Mesenchymal stem cell (in vitro differentiated cells and primary cell): ENCODE measurements at regions not wholly inside any gene's neighbourhood (a gene's known extent, or its start where the extent isn't known, plus 50 kb on each side); places are given as distances from the start of the nearest gene placed in this dataset.
"Not testable (repeated sequence)": the region's sequence is repeated elsewhere in the genome, so short reads cannot be mapped to it uniquely, and the experiment has no call there.

Source experiments
- DNase-seq: peaks from one replicate; pipeline ENCODE4 v3.0.0-alpha.2; 2013
- H2AFZ ChIP-seq: one replicate; pipeline ENCODE4 v1.6.1; 2013; ENCODE audit warnings: low read depth, mild to moderate bottlenecking, control low read depth, inconsistent platforms, low read length, moderate library complexity
- H2AK5ac ChIP-seq: 2 replicates; pipeline ENCODE4 v1.6.1; 2013; ENCODE audit warnings: low read length, moderate library complexity, mild to moderate bottlenecking, inconsistent platforms; ENCODE audit not compliant: severe bottlenecking
- H2BK120ac ChIP-seq: one replicate; pipeline ENCODE4 v1.6.1; 2013; ENCODE audit warnings: low read depth, mild to moderate bottlenecking, inconsistent platforms, low read length, moderate library complexity
- H2BK12ac ChIP-seq, 2 experiments: one replicate each; pipeline ENCODE4 v1.6.1; 2013; ENCODE audit warnings: inconsistent platforms in 2 of 2, low read length in 2 of 2, mild to moderate bottlenecking in 2 of 2, moderate library complexity in 2 of 2, control low read depth in 1 of 2
- H2BK15ac ChIP-seq: one replicate; pipeline ENCODE4 v1.6.1; 2013; ENCODE audit warnings: mild to moderate bottlenecking, low read depth, inconsistent platforms; ENCODE audit not compliant: poor library complexity, severe bottlenecking
- H2BK5ac ChIP-seq: 2 replicates; pipeline ENCODE4 v1.6.1; 2013; ENCODE audit warnings: low read depth, mild to moderate bottlenecking, low read length, control low read depth, inconsistent platforms; ENCODE audit not compliant: poor library complexity, severe bottlenecking
- H3K14ac ChIP-seq, 2 experiments: one replicate each; pipeline ENCODE4 v1.6.1; 2013; ENCODE audit warnings: inconsistent platforms in 2 of 2, low read length in 2 of 2, control low read depth in 1 of 2, mild to moderate bottlenecking in 1 of 2, moderate library complexity in 1 of 2
- H3K18ac ChIP-seq, 2 experiments: one replicate each; pipeline ENCODE4 v1.6.1; 2013; ENCODE audit warnings: inconsistent platforms in 2 of 2, low read length in 2 of 2, control low read depth in 1 of 2, low read depth in 1 of 2, mild to moderate bottlenecking in 1 of 2
- H3K23ac ChIP-seq, 2 experiments: one replicate each; pipeline ENCODE4 v1.6.1; 2013; ENCODE audit warnings: inconsistent platforms in 2 of 2, low read length in 2 of 2, mild to moderate bottlenecking in 2 of 2, moderate library complexity in 2 of 2, control low read depth in 1 of 2
- H3K27ac ChIP-seq: 2 replicates; pipeline ENCODE4 v1.5.1; 2013; ENCODE audit warnings: mild to moderate bottlenecking, moderate library complexity, low read length, control low read depth, inconsistent platforms; ENCODE audit not compliant: poor library complexity, severe bottlenecking
- H3K27me3 ChIP-seq, 2 experiments: 2 replicates each; pipeline versions ENCODE4 v1.6.1 to v1.7.0; 2013; ENCODE audit warnings: low read length in 2 of 2, mild to moderate bottlenecking in 2 of 2, moderate library complexity in 2 of 2, control low read depth in 1 of 2, inconsistent platforms in 1 of 2; ENCODE audit not compliant: control insufficient read depth in 1 of 2, insufficient read depth in 1 of 2
- H3K36me3 ChIP-seq, 2 experiments: 2 replicates each; pipeline versions ENCODE4 v1.6.1 to v1.7.0; 2013; ENCODE audit warnings: low read length in 2 of 2, control low read depth in 1 of 2, inconsistent platforms in 1 of 2, low read depth in 1 of 2, mild to moderate bottlenecking in 1 of 2; ENCODE audit not compliant: insufficient read depth in 2 of 2, control insufficient read depth in 1 of 2
- H3K4ac ChIP-seq, 2 experiments: one replicate each; pipeline ENCODE4 v1.6.1; 2013; ENCODE audit warnings: inconsistent platforms in 2 of 2, low read length in 2 of 2, mild to moderate bottlenecking in 2 of 2, moderate library complexity in 2 of 2, control low read depth in 1 of 2, low read depth in 1 of 2
- H3K4me1 ChIP-seq: 2 replicates; pipeline ENCODE4 v1.6.1; 2013; ENCODE audit warnings: low read depth, low read length, control low read depth; ENCODE audit not compliant: control insufficient read depth, insufficient read depth
- H3K4me2 ChIP-seq: 2 replicates; pipeline ENCODE4 v1.6.1; 2013; ENCODE audit warnings: low read length, mild to moderate bottlenecking, inconsistent platforms; ENCODE audit not compliant: poor library complexity, severe bottlenecking
- H3K4me3 ChIP-seq, 2 experiments: 2 replicates each; pipeline versions ENCODE4 v1.5.1 to v1.7.0; 2013; ENCODE audit warnings: low read length in 2 of 2, mild to moderate bottlenecking in 2 of 2, control low read depth in 1 of 2, low read depth in 1 of 2; ENCODE audit not compliant: insufficient read depth in 1 of 2
- H3K79me1 ChIP-seq: replicated peaks from 2 replicates; pipeline ENCODE4 v1.6.1; 2013; ENCODE audit warnings: mild to moderate bottlenecking, control low read depth, low read length, inconsistent platforms; ENCODE audit not compliant: poor library complexity, severe bottlenecking
- H3K9ac ChIP-seq: 2 replicates; pipeline ENCODE4 v1.7.0; 2013; ENCODE audit warnings: mild to moderate bottlenecking, low read length, moderate library complexity
- H3K9me3 ChIP-seq: 2 replicates; pipeline ENCODE4 v1.7.0; 2013; ENCODE audit warnings: mild to moderate bottlenecking, low read length; ENCODE audit not compliant: control insufficient read depth
- H4K8ac ChIP-seq: one replicate; pipeline ENCODE4 v1.6.1; 2013; ENCODE audit warnings: inconsistent platforms, mild to moderate bottlenecking, low read length, moderate library complexity
- H4K91ac ChIP-seq: one replicate; pipeline ENCODE4 v1.6.1; 2013; ENCODE audit warnings: mild to moderate bottlenecking, low read length, inconsistent platforms
- WGBS: methylation state at CpG from one replicate; pipeline ENCODE4 v1.1.7; 2013; ENCODE audit warnings: mixed read lengths; 5-methylcytosine and 5-hydroxymethylcytosine counted together

DNA sequence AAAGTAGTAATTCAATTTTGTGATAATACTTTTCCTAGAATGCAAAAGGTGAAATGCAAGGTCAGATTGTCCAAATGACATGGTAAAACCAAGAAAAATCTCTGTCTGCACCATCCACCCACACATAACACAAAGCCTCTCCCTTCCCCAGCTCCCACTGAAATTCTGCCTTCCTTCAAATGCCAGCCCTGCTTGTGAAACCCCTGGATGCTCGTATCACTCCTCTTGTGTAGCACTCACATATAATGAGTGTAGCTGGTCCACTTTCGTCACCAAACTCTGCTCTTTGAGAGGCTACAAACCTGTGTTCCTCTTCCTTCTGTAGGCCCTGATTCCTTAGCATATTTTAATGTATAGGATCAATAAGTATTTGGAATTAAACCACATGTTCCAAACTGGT is 123.6 kb upstream of the BEND6 start:
- no peak for DNase-seq
- H3K4ac ChIP-seq, result no peak overlapping the region
- no peak overlapping the region for H2BK5ac ChIP-seq
- H2BK12ac ChIP-seq, result no peak overlapping the region
- H3K36me3 ChIP-seq, result no peaks in the 10 kb centered on the region
- H2BK15ac ChIP-seq, result no peak overlapping the region
- no peak overlapping the region for H4K8ac ChIP-seq
- H2BK120ac ChIP-seq, result no peak overlapping the region
- H3K9ac ChIP-seq, result no peak overlapping the region
- H3K14ac ChIP-seq, result no peak overlapping the region
- 75% methylated on average over 2 of the region's 2 CpGs for WGBS
- H3K79me1 ChIP-seq, result no peaks in the 10 kb centered on the region
- no peaks in the 10 kb centered on the region for H3K27me3 ChIP-seq
- no peak overlapping the region for H2AFZ ChIP-seq
- no peak overlapping the region for H2AK5ac ChIP-seq
- H3K4me2 ChIP-seq, result no peak overlapping the region
- peaks cover 4% of the 10 kb centered on the region for H3K4me1 ChIP-seq
- no peak overlapping the region for H3K27ac ChIP-seq
- no peak overlapping the region for H3K4me3 ChIP-seq
- H3K9me3 ChIP-seq, result no peaks in the 10 kb centered on the region
- H3K23ac ChIP-seq, result no peak overlapping the region
- H3K18ac ChIP-seq, result no peak overlapping the region
- H4K91ac ChIP-seq, result no peak overlapping the region

DNA sequence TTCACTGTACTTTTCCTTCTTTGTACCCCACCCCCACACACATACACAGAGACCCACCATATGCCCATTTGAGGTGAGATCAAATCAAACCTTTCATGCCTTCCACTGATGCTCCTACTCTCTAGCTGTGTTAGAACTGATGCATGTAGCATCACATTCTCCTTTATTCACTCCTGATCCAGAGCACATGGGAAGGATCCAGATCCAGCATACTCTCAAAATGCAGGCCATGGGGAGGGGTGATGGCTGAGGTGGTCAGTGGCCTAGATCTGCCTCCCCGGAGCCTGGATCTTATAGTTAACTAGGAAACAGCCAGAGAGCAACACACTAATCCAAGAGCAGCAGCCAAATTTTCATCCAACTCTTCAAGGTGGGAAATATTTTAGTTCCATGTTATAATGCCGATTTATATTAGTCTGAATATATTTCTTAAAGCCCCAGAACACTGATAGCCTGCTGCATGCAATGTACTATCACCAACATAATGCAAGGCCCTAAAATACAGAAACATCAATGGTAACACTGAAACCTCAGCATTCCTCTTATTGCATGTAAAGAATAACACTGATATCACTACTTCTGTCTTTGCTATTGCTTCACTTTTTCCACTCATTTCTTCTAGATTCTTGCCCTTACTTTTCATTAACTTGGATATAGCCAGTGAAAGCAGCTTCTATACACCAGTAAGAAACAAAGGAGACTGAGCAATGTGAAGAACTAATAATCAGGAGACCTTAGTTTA is 126.8 kb upstream of the BEND6 start:
- Histone ChIP-seq H4K91ac (no peak overlapping the region), H3K4me1 (peaks cover 4% of the 10 kb centered on the region), H2BK15ac (no peak overlapping the region), H3K9ac (no peak overlapping the region), H3K4me3 (no peak overlapping the region), H3K18ac (peak overlapping the region in 1 of 2 experiments; percentile 57), H2AK5ac (no peak overlapping the region), H4K8ac (no peak overlapping the region), H2BK12ac (no peak overlapping the region), H3K14ac (no peak overlapping the region), H2BK5ac (no peak overlapping the region), H3K79me1 (no peaks in the 10 kb centered on the region), H3K36me3 (peaks cover 0 to 7% of the 10 kb centered on the region in 2 experiments), H3K23ac (no peak overlapping the region), H2AFZ (no peak overlapping the region), H3K4ac (no peak overlapping the region), H2BK120ac (no peak overlapping the region), H3K4me2 (no peak overlapping the region), H3K9me3 (no peaks in the 10 kb centered on the region), H3K27ac (no peak overlapping the region), H3K27me3 (no peaks in the 10 kb centered on the region)
- 100% methylated on average over 2 of the region's 2 CpGs for WGBS
- peak; percentile 42 for DNase-seq

DNA sequence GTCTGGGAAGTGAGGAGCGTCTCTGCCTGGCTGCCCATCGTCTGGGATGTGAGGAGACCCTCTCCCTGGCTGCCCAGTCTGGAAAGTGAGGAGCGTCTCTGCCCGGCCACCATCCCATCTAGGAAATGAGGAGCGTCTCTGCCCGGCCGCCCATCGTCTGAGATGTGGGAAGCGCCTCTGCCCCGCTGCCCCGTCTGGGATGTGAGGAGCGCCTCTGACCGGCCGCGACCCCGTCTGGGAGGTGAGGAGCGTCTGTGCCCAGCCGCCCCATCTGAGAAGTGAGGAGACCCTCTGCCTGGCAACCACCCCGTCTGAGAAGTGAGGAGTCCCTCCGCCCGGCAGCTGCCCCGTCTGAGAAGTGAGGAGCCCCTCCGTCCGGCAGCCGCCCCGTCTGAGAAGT is 130.5 kb upstream of the BEND6 start:
- not testable (repeated sequence) for H2BK120ac ChIP-seq, H3K4me3 ChIP-seq

DNA sequence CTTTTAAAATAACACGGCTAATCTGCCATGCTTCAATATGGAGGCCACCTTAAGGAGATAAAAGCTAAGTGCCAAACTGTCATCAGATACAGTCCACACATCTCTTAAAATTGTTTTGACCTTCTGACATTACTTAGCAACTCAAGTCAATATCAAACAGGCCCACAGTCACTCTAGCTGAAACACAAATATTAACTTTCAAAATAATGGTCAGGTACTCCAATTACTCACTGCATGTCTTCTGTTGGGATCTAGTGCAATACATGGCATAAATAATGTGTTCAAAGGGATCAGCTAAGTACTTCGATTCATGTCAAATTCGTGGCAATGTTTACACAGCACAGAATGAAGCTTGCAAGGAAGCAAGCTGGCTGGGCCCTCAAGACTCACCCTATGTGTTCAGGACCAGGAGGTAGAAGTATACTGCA is 133.9 kb upstream of the BEND6 start:
- no peak overlapping the region for H2BK5ac ChIP-seq
- 66% methylated on average over 3 of the region's 3 CpGs for WGBS
- no peak overlapping the region for H2AK5ac ChIP-seq
- H4K91ac ChIP-seq, result no peak overlapping the region
- H3K9ac ChIP-seq, result no peak overlapping the region
- no peak overlapping the region for H3K27ac ChIP-seq
- no peak overlapping the region for H3K4ac ChIP-seq
- H3K4me2 ChIP-seq, result no peak overlapping the region
- H2BK15ac ChIP-seq, result no peak overlapping the region
- DNase-seq, result no peak
- H4K8ac ChIP-seq, result no peak overlapping the region
- no peak overlapping the region for H2AFZ ChIP-seq
- no peak overlapping the region for H2BK12ac ChIP-seq
- H3K4me1 ChIP-seq, result no peaks in the 10 kb centered on the region
- no peak overlapping the region for H3K4me3 ChIP-seq
- H3K27me3 ChIP-seq, result no peaks in the 10 kb centered on the region
- peaks cover 1% of the 10 kb centered on the region for H3K79me1 ChIP-seq
- no peak overlapping the region for H3K14ac ChIP-seq
- H3K9me3 ChIP-seq, result no peaks in the 10 kb centered on the region
- peaks cover 0 to 7% of the 10 kb centered on the region in 2 experiments for H3K36me3 ChIP-seq
- no peak overlapping the region for H3K18ac ChIP-seq
- no peak overlapping the region for H3K23ac ChIP-seq
- no peak overlapping the region for H2BK120ac ChIP-seq

More for the DNA sequence above, 130.5 kb upstream of the BEND6 start:
- not testable (repeated sequence) for H2BK5ac ChIP-seq, H3K14ac ChIP-seq, DNase-seq, H2BK15ac ChIP-seq, H3K4ac ChIP-seq, H3K9me3 ChIP-seq, H3K27ac ChIP-seq, H4K91ac ChIP-seq, H3K9ac ChIP-seq, H3K27me3 ChIP-seq, H4K8ac ChIP-seq, H2AK5ac ChIP-seq, H3K36me3 ChIP-seq, H3K4me1 ChIP-seq, H2BK12ac ChIP-seq, H3K23ac ChIP-seq, H3K79me1 ChIP-seq, H3K18ac ChIP-seq, H3K4me2 ChIP-seq, H2AFZ ChIP-seq
- WGBS, result 98% methylated on average over 25 of the region's 26 CpGs
